OCI-LY7 (cell line): ENCODE measurements at regions not wholly inside any gene's neighbourhood (a gene's known extent, or its start where the extent isn't known, plus 50 kb on each side); places are given as distances from the start of the nearest gene placed in this dataset.

Experiments
- BruUV-seq: library from RNA; stranded (reverse); fragments of 400-500 nt; replicated peaks from 2 replicates; lab custom pipeline; 2021; lab: Mats Ljungman, UMichigan
- CTCF ChIA-PET: fragments of 300-600 bp; sonication (Branson Sonifier 250); formaldehyde crosslinking; loops from one replicate; lab custom pipeline; 2022; ENCODE audit warnings: antibody characterized with exemption; ENCODE audit not compliant: unreplicated experiment; lab: Charles Lee
- POLR2A ChIA-PET: fragments of 300-600 bp; sonication (Branson Sonifier 250); formaldehyde crosslinking; loops from one replicate; lab custom pipeline; 2022; ENCODE audit warnings: antibody characterized with exemption; lab: Charles Lee
- DNase-seq: peaks from one replicate; pipeline ENCODE4 v3.0.0-alpha.2; 2015; ENCODE audit warnings: low spot score
- H2AFZ ChIP-seq: fragments of 200-600 bp; sonication (generic), shearing (Covaris generic); 2 replicates; pipeline ENCODE4 v1.6.1; 2014; ENCODE audit warnings: mild to moderate bottlenecking, antibody characterized with exemption, low read length, moderate library complexity
- H3K27ac ChIP-seq: fragments of 200-600 bp; sonication (generic); 2 replicates; pipeline ENCODE4 v1.5.1; 2014; ENCODE audit warnings: mixed run types, low read depth, mild to moderate bottlenecking, moderate library complexity, low read length, inconsistent platforms; ENCODE audit not compliant: poor library complexity, severe bottlenecking
- H3K36me3 ChIP-seq: fragments of 200-600 bp; sonication (generic); 2 replicates; pipeline ENCODE4 v1.6.1; 2014; ENCODE audit warnings: mild to moderate bottlenecking, antibody characterized with exemption, low read length, moderate library complexity, mixed read lengths; ENCODE audit not compliant: insufficient read depth
- H3K4me1 ChIP-seq: fragments of 200-600 bp; sonication (generic); 2 replicates; pipeline ENCODE4 v1.5.1; 2014; ENCODE audit warnings: mild to moderate bottlenecking, low read length; ENCODE audit not compliant: insufficient read depth, poor library complexity, severe bottlenecking
- H3K4me2 ChIP-seq: fragments of 200-600 bp; sonication (generic); 2 replicates; pipeline ENCODE4 v1.6.1; 2014; ENCODE audit warnings: mild to moderate bottlenecking, low read length
- H3K4me3 ChIP-seq: fragments of 200-600 bp; sonication (generic); 2 replicates; pipeline ENCODE4 v1.5.1; 2014; ENCODE audit warnings: mild to moderate bottlenecking, low read depth, low read length; ENCODE audit not compliant: poor library complexity, severe bottlenecking
- H3K79me2 ChIP-seq: fragments of 200-600 bp; sonication (generic); 2 replicates; pipeline ENCODE4 v1.6.1; 2016; ENCODE audit warnings: low read depth, mild to moderate bottlenecking, low read length, moderate library complexity, mixed read lengths; ENCODE audit not compliant: insufficient read depth
- H3K9me2 ChIP-seq: fragments of 200-600 bp; sonication (generic); 2 replicates; pipeline ENCODE4 v1.6.1; 2016; ENCODE audit warnings: mild to moderate bottlenecking, low read length, mixed read lengths; ENCODE audit not compliant: insufficient read depth
- H3K9me3 ChIP-seq: fragments of 200-600 bp; sonication (generic); 2 replicates; pipeline ENCODE4 v1.6.1; 2014; ENCODE audit warnings: mild to moderate bottlenecking, mixed run types, low read length, mixed read lengths
- H4K20me1 ChIP-seq: fragments of 200-600 bp; sonication (generic); 2 replicates; pipeline ENCODE4 v1.6.1; 2014; ENCODE audit warnings: mild to moderate bottlenecking, antibody characterized with exemption, low read length, moderate library complexity, mixed read lengths; ENCODE audit not compliant: insufficient read depth
- CTCF ChIP-seq: fragments of 200-600 bp; sonication (generic); conservative IDR thresholded peaks from 2 replicates; pipeline ENCODE4 v1.5.1; 2014; ENCODE audit warnings: mild to moderate bottlenecking, antibody characterized with exemption, low read length, moderate library complexity, mixed read lengths
- EZH2phosphoT487 ChIP-seq: fragments of 200-600 bp; sonication (generic); IDR thresholded peaks from 2 replicates; pipeline ENCODE4 v1.6.1; 2018; ENCODE audit warnings: low read depth, borderline replicate concordance, mild to moderate bottlenecking, mixed run types, antibody characterized with exemption, low read length, moderate library complexity, mixed read lengths
- intact Hi-C: fragments of 100-400 bp; cut with micrococcal nuclease; formaldehyde crosslinking; loops from one replicate; pipeline ENCODE4 v1.10.0; 2022; ENCODE audit not compliant: unreplicated experiment

- Histone ChIP-seq H3K36me3 (no peaks in the 10 kb centered on the region), H3K9me2 (no peaks in the 10 kb centered on the region), H3K27ac (no peak overlapping the region), H3K4me1 (no peaks in the 10 kb centered on the region), H4K20me1 (no peaks in the 10 kb centered on the region), H3K4me3 (no peak overlapping the region), H2AFZ (no peak overlapping the region), H3K79me2 (no peaks in the 10 kb centered on the region), H3K9me3 (no peaks in the 10 kb centered on the region), H3K4me2 (no peak overlapping the region)
- intact Hi-C loops = no loop called here
- ChIA-PET POLR2A (interaction anchor here (0.6 kb wide), 1 partner anchor 1238 kb away, joined by 3 read pairs; no protein-coding TSS in a partner anchor), CTCF (no interaction called here)
- BruUV-seq = no TSS peak
- no peak for DNase-seq
- TF ChIP-seq EZH2phosphoT487 (no peak), CTCF (no peak)
These were observed 113.6 kb downstream of the LSMEM1 start for GRCh38 chr7:112594397-112594796.

GRCh38 chr7:112596260-112596659 lies 115.5 kb downstream of the LSMEM1 start:
- no peak overlapping the region for H2AFZ ChIP-seq
- no peaks in the 10 kb centered on the region for H3K9me3 ChIP-seq
- BruUV-seq = no TSS peak
- no peaks in the 10 kb centered on the region for H3K79me2 ChIP-seq
- no peaks in the 10 kb centered on the region for H3K4me1 ChIP-seq
- H3K27ac ChIP-seq = no peak overlapping the region
- H3K36me3 ChIP-seq = no peaks in the 10 kb centered on the region
- no peak for TF ChIP-seq CTCF
- H3K4me3 ChIP-seq = no peak overlapping the region
- intact Hi-C loops = no loop called here
- CTCF ChIA-PET = no interaction called here
- no peaks in the 10 kb centered on the region for H4K20me1 ChIP-seq
- POLR2A ChIA-PET = no interaction called here
- no peak for DNase-seq
- H3K4me2 ChIP-seq = no peak overlapping the region
- H3K9me2 ChIP-seq = no peaks in the 10 kb centered on the region

- H3K36me3 ChIP-seq = no peaks in the 10 kb centered on the region
- no peaks in the 10 kb centered on the region for H3K79me2 ChIP-seq
- no peaks in the 10 kb centered on the region for H3K9me3 ChIP-seq
- no peak overlapping the region for H3K27ac ChIP-seq
- H4K20me1 ChIP-seq = no peaks in the 10 kb centered on the region
- intact Hi-C loops = no loop called here
- H3K4me3 ChIP-seq = no peak overlapping the region
- BruUV-seq = no TSS peak
- TF ChIP-seq CTCF (no peak), EZH2phosphoT487 (no peak)
- H3K4me2 ChIP-seq = no peak overlapping the region
- CTCF ChIA-PET = no interaction called here
- H3K9me2 ChIP-seq = no peaks in the 10 kb centered on the region
- no peak overlapping the region for H2AFZ ChIP-seq
- H3K4me1 ChIP-seq = no peaks in the 10 kb centered on the region
- no peak for DNase-seq
- POLR2A ChIA-PET = no interaction called here
These were observed 116.2 kb downstream of the LSMEM1 start for GRCh38 chr7:112596981-112597380.
